Choroid plexus epithelial cell (primary cell): ENCODE measurements at regions not wholly inside any gene's neighbourhood (a gene's known extent, or its start where the extent isn't known, plus 50 kb on each side); places are given as distances from the start of the nearest gene placed in this dataset.

Experiments
- DNase-seq: peaks from one replicate; pipeline ENCODE4 v3.0.0-alpha.2; 2010; ENCODE audit warnings: low read depth
- H3K4me3 ChIP-seq: 2 replicates; pipeline ENCODE4 v1.5.1; 2011; ENCODE audit warnings: low read depth, mild to moderate bottlenecking, control low read depth, low read length, moderate library complexity
- CTCF ChIP-seq: conservative IDR thresholded peaks from 2 replicates; pipeline ENCODE4 v1.5.1; 2011; ENCODE audit warnings: low read depth, mild to moderate bottlenecking, control low read depth, inconsistent platforms, low read length, moderate library complexity

GRCh38 chr1:212556822-212557549 lies 51.6 kb upstream of the ATF3 start:
- no peak for DNase-seq
- H3K4me3 ChIP-seq: no peak overlapping the region
- TF ChIP-seq CTCF: no peak

GRCh38 chr1:212557739-212558692 lies 50.5 kb upstream of the ATF3 start:
- TF ChIP-seq CTCF: no peak
- peak; percentile 44 for DNase-seq
- H3K4me3 ChIP-seq: peak overlapping the region; percentile 69

GRCh38 chr1:212558693-212559480 lies 49.7 kb upstream of the ATF3 start:
- H3K4me3 ChIP-seq: peak overlapping the region; percentile 69
- no peak for TF ChIP-seq CTCF
- DNase-seq: peak; percentile 98
